HCT116 (cell line): ENCODE measurements at regions not wholly inside any gene's neighbourhood (a gene's known extent, or its start where the extent isn't known, plus 50 kb on each side); places are given as distances from the start of the nearest gene placed in this dataset.

Source experiments
- ATAC-seq: fragments of 200-7000 bp; cut with Tn5 transposase; 2 replicates; pipeline ENCODE4 v1.9.1; 2020; ENCODE audit warnings: mild to moderate bottlenecking, moderate library complexity
- BruUV-seq: library from RNA; stranded (reverse); fragments of 400-500 nt; replicated peaks from 2 replicates; lab custom pipeline; 2021; lab: Mats Ljungman, UMichigan
- CTCF ChIA-PET: fragments of 300-600 bp; sonication (Branson Sonifier 250); formaldehyde crosslinking; loops from one replicate; lab custom pipeline; 2021; ENCODE audit warnings: antibody characterized with exemption; lab: Charles Lee
- POLR2A ChIA-PET: fragments of 300-600, 350-600 bp; sonication (Branson Sonifier 250); formaldehyde crosslinking; loops from one replicate; lab custom pipeline; 2021; ENCODE audit warnings: antibody characterized with exemption; lab: Charles Lee
- RAD21 ChIA-PET, 2 experiments: fragments of 300-600 bp; sonication (Branson Sonifier 250); formaldehyde crosslinking; loops; one replicate each; lab custom pipeline; 2023; ENCODE audit warnings: low total read pairs in 2 of 2; ENCODE audit not compliant: uncharacterized antibody in 2 of 2, unreplicated experiment in 2 of 2, low non-redundant PET in 1 of 2; lab: Charles Lee
- DNase-seq: peaks from one replicate; pipeline ENCODE4 v3.0.0-alpha.2; 2010; ENCODE audit warnings: low read depth, low spot score
- H2AFZ ChIP-seq: fragments of 200-600 bp; shearing (Covaris generic), sonication (generic); 2 replicates; pipeline ENCODE4 v1.6.1; 2017; ENCODE audit warnings: low read depth, mixed run types, mixed read lengths, antibody characterized with exemption, low read length; ENCODE audit not compliant: poor library complexity, severe bottlenecking
- H3K27ac ChIP-seq: 2 replicates; pipeline ENCODE4 v1.5.1; 2012; ENCODE audit warnings: low read depth, low read length
- H3K27me3 ChIP-seq: fragments of 200-600 bp; sonication (generic); 2 replicates; pipeline ENCODE4 v1.6.1; 2016; ENCODE audit warnings: mixed run types, low read length, mixed read lengths; ENCODE audit not compliant: insufficient read depth
- H3K36me3 ChIP-seq, 2 experiments: fragments of 200-500 bp in 1 of 2; fragments of 200-600 bp in 1 of 2; sonication (Bioruptor generic) in 1 of 2; sonication (generic) in 1 of 2; 2 replicates each; pipeline versions ENCODE4 v1.5.1 to v1.6.1; 2014 to 2016; ENCODE audit warnings: low read length in 2 of 2, inconsistent platforms in 1 of 2, mixed read lengths in 1 of 2, mixed run types in 1 of 2; ENCODE audit not compliant: insufficient read depth in 2 of 2, control insufficient read depth in 1 of 2
- H3K4me1 ChIP-seq, 2 experiments: fragments of 200-600 bp in 1 of 2; sonication (generic) in 1 of 2; 2 replicates each; pipeline versions ENCODE4 v1.5.1 to v1.6.1; 2012 to 2017; ENCODE audit warnings: low read length in 2 of 2, inconsistent platforms in 1 of 2, mild to moderate bottlenecking in 1 of 2, mixed read lengths in 1 of 2, mixed run types in 1 of 2, moderate library complexity in 1 of 2; ENCODE audit not compliant: insufficient read depth in 2 of 2, control insufficient read depth in 1 of 2
- H3K4me2 ChIP-seq: fragments of 200-600 bp; sonication (generic); 2 replicates; pipeline ENCODE4 v1.6.1; 2017; ENCODE audit warnings: mixed run types, low read length, mixed read lengths
- H3K4me3 ChIP-seq, 2 experiments: fragments of 200-600 bp in 1 of 2; sonication (generic) in 1 of 2; replicated peaks in 1 of 2; 2 replicates each; pipeline ENCODE4 v1.5.1; 2011 to 2016; ENCODE audit warnings: low read length in 2 of 2, control low read depth in 1 of 2, low read depth in 1 of 2, mild to moderate bottlenecking in 1 of 2, mixed read lengths in 1 of 2, mixed run types in 1 of 2
- H3K79me2 ChIP-seq: fragments of 200-600 bp; sonication (generic); 2 replicates; pipeline ENCODE4 v1.6.1; 2017; ENCODE audit warnings: mild to moderate bottlenecking, mixed run types, low read length, moderate library complexity, mixed read lengths; ENCODE audit not compliant: insufficient read depth
- H3K9ac ChIP-seq: fragments of 200-600 bp; sonication (generic); 2 replicates; pipeline ENCODE4 v1.6.1; 2016; ENCODE audit warnings: low read length, mixed read lengths
- H3K9me2 ChIP-seq: fragments of 200-600 bp; sonication (generic), shearing (Covaris generic); 2 replicates; pipeline ENCODE4 v1.6.1; 2017; ENCODE audit warnings: mixed run types, mild to moderate bottlenecking, moderate library complexity; ENCODE audit not compliant: insufficient read depth
- H3K9me3 ChIP-seq, 2 experiments: fragments of 200-500 bp in 1 of 2; fragments of 200-600 bp in 1 of 2; sonication (Bioruptor generic) in 1 of 2; sonication (generic) in 1 of 2; 2 replicates each; pipeline ENCODE4 v1.6.1; 2014 to 2017; ENCODE audit warnings: low read length in 2 of 2, mixed read lengths in 2 of 2, inconsistent platforms in 1 of 2, low read depth in 1 of 2, mild to moderate bottlenecking in 1 of 2, mixed run types in 1 of 2, moderate library complexity in 1 of 2; ENCODE audit not compliant: control insufficient read depth in 1 of 2, insufficient read depth in 1 of 2
- H4K20me1 ChIP-seq: fragments of 200-600 bp; sonication (generic), shearing (Covaris generic); 2 replicates; pipeline ENCODE4 v1.6.1; 2017; ENCODE audit warnings: mixed run types, mild to moderate bottlenecking, moderate library complexity; ENCODE audit not compliant: insufficient read depth
- ATF3 ChIP-seq: IDR thresholded peaks from 2 replicates; pipeline ENCODE4 v1.6.1; 2012
- CBX3 ChIP-seq: IDR thresholded peaks from 2 replicates; pipeline ENCODE4 v1.6.1; 2012; ENCODE audit warnings: low read depth
- EGR1 ChIP-seq: IDR thresholded peaks from 2 replicates; pipeline ENCODE4 v1.6.1; 2012; ENCODE audit warnings: low read depth
- EZH2phosphoT487 ChIP-seq: fragments of 200-600 bp; IDR thresholded peaks from 2 replicates; pipeline ENCODE4 v1.6.1; 2018; ENCODE audit warnings: antibody characterized with exemption, borderline replicate concordance
- MAX ChIP-seq: IDR thresholded peaks from 2 replicates; pipeline ENCODE4 v1.6.1; 2012
- POLR2A ChIP-seq: IDR thresholded peaks from 2 replicates; pipeline ENCODE4 v1.7.0; 2011; ENCODE audit warnings: borderline replicate concordance; ENCODE audit not compliant: insufficient read depth, insufficient read length; ENCODE audit errors: extremely low read depth
- POLR2AphosphoS5 ChIP-seq: IDR thresholded peaks from 2 replicates; pipeline ENCODE4 v1.6.1; 2011; ENCODE audit warnings: mild to moderate bottlenecking, low read depth, low read length, moderate library complexity
- RAD21 ChIP-seq: IDR thresholded peaks from 2 replicates; pipeline ENCODE4 v1.6.1; 2012; ENCODE audit warnings: low read depth, mild to moderate bottlenecking
- SIN3A ChIP-seq: IDR thresholded peaks from 2 replicates; pipeline ENCODE4 v1.6.1; 2012; ENCODE audit warnings: low read depth
- SP1 ChIP-seq: IDR thresholded peaks from 2 replicates; pipeline ENCODE4 v1.6.1; 2012; ENCODE audit warnings: low read depth
- SRF ChIP-seq: IDR thresholded peaks from 2 replicates; pipeline ENCODE4 v1.6.1; 2012; ENCODE audit warnings: low read depth
- TCF7L2 ChIP-seq: IDR thresholded peaks from 2 replicates; pipeline ENCODE4 v1.7.0; 2011; ENCODE audit warnings: borderline replicate concordance, inconsistent platforms; ENCODE audit not compliant: insufficient read depth, insufficient read length; ENCODE audit errors: extremely low read depth
- YY1 ChIP-seq: IDR thresholded peaks from 2 replicates; pipeline ENCODE4 v1.6.1; 2011; ENCODE audit warnings: low read length, low read depth, moderate library complexity, mild to moderate bottlenecking; ENCODE audit not compliant: insufficient replicate concordance; ENCODE audit errors: extremely low read depth
- ZBTB33 ChIP-seq: IDR thresholded peaks from 2 replicates; pipeline ENCODE4 v1.6.1; 2011; ENCODE audit warnings: mild to moderate bottlenecking, low read length, moderate library complexity; ENCODE audit not compliant: insufficient replicate concordance; ENCODE audit errors: extremely low read depth
- ZFX ChIP-seq: fragments of 450-650 bp; IDR thresholded peaks from 2 replicates; pipeline ENCODE4 v1.6.1; 2017
- ZNF274 ChIP-seq: fragments of 200-500 bp; sonication (Bioruptor generic); IDR thresholded peaks from 2 replicates; pipeline ENCODE4 v1.6.1; 2014; ENCODE audit warnings: mild to moderate bottlenecking, low read depth, low read length, inconsistent platforms
- intact Hi-C: fragments of 100-400 bp; cut with micrococcal nuclease; formaldehyde crosslinking; loops from 2 replicates; pipeline ENCODE4 v1.10.0; 2022

GRCh38 chr16:9657641-9658040, 524.6 kb downstream of the GRIN2A start:
- RAD21 ChIA-PET = no interaction called here
- H4K20me1 ChIP-seq = no peaks in the 10 kb centered on the region
- no peak overlapping the region for H3K4me2 ChIP-seq
- no peaks in the 10 kb centered on the region for H3K4me1 ChIP-seq
- no peak overlapping the region for H3K4me3 ChIP-seq
- H3K27ac ChIP-seq = no peak overlapping the region
- TF ChIP-seq MAX = no peak
- no peaks in the 10 kb centered on the region for H3K36me3 ChIP-seq
- no peak overlapping the region for H3K9ac ChIP-seq
- no peaks in the 10 kb centered on the region for H3K79me2 ChIP-seq
- ATAC-seq (no peak), DNase-seq (no peak)
- H2AFZ ChIP-seq = no peak overlapping the region
- POLR2A ChIA-PET = no interaction called here
- intact Hi-C loops = no loop called here
- H3K9me3 ChIP-seq = no peaks in the 10 kb centered on the region
- BruUV-seq = no TSS peak
- CTCF ChIA-PET = interaction anchor here (0.9 kb wide), 1 partner anchor 9 kb away, joined by 3 read pairs; no protein-coding TSS in a partner anchor
- peaks cover 30% of the 10 kb centered on the region; the same call in 1 of the 2 replicates for H3K27me3 ChIP-seq
- H3K9me2 ChIP-seq = no peaks in the 10 kb centered on the region; the same call in 1 of the 2 replicates

- no peak overlapping the region for H3K4me3 ChIP-seq
- no peaks in the 10 kb centered on the region for H3K79me2 ChIP-seq
- H2AFZ ChIP-seq = no peak overlapping the region
- H3K4me1 ChIP-seq = no peaks in the 10 kb centered on the region
- CTCF ChIA-PET = interaction anchor here (0.9 kb wide), 1 partner anchor 10 kb away, joined by 3 read pairs; no protein-coding TSS in a partner anchor
- RAD21 ChIA-PET = no interaction called here
- no TSS peak for BruUV-seq
- no peaks in the 10 kb centered on the region for H3K36me3 ChIP-seq
- ATAC-seq (no peak), DNase-seq (no peak)
- H4K20me1 ChIP-seq = no peaks in the 10 kb centered on the region
- intact Hi-C loops = no loop called here
- H3K27me3 ChIP-seq = peaks cover 31% of the 10 kb centered on the region; the same call in 1 of the 2 replicates
- no peaks in the 10 kb centered on the region for H3K9me3 ChIP-seq
- no peak overlapping the region for H3K9ac ChIP-seq
- POLR2A ChIA-PET = no interaction called here
- H3K9me2 ChIP-seq = no peaks in the 10 kb centered on the region; the same call in 1 of the 2 replicates
- no peak overlapping the region for H3K4me2 ChIP-seq
- no peak overlapping the region for H3K27ac ChIP-seq
- TF ChIP-seq SP1 (no peak), ZFX (no peak), SRF (no peak), RAD21 (no peak), ZNF274 (no peak), POLR2AphosphoS5 (no peak), TCF7L2 (no peak), EGR1 (no peak), CBX3 (no peak), SIN3A (no peak), POLR2A (no peak), EZH2phosphoT487 (no peak), ZBTB33 (no peak), YY1 (no peak), ATF3 (no peak)
Observed at GRCh38 chr16:9658164-9658563, 524.1 kb downstream of the GRIN2A start.
